ENCODE measurements at regions not wholly inside any gene's neighbourhood (a gene's known extent, or its start where the extent isn't known, plus 50 kb on each side); places are given as distances from the start of the nearest gene placed in this dataset.

- Histone ChIP-seq H3K27ac (no peak overlapping the region), H3K4me1 (no peaks in the 10 kb centered on the region), H3K36me3 (no peaks in the 10 kb centered on the region), H3K27me3 (no peaks in the 10 kb centered on the region), H3K9me3 (no peaks in the 10 kb centered on the region), H3K4me3 (no peak overlapping the region)
- TF ChIP-seq POLR2A (IDR thresholded peaks at IDR 0.05): no peak
- intact Hi-C loops (cut with DNase I): no loop called here
- no peak for DNase-seq
- 89 to 94% methylated on average over 1 of the region's 1 CpG for WGBS, 2 donors
Measured at GRCh38 chr10:36475746-36476145, 649.7 kb upstream of the ANKRD30A start.

GRCh38 chr10:36474456-36474855 is 650.9 kb upstream of the ANKRD30A start:
- Histone ChIP-seq H3K9me3 (no peaks in the 10 kb centered on the region), H3K4me1 (no peaks in the 10 kb centered on the region), H3K27ac (no peak overlapping the region), H3K27me3 (no peaks in the 10 kb centered on the region), H3K4me3 (no peak overlapping the region), H3K36me3 (no peaks in the 10 kb centered on the region)
- DNase-seq: no peak
- intact Hi-C loops (cut with DNase I): no loop called here
- TF ChIP-seq EP300 (IDR thresholded peaks at IDR 0.05) (no peak), CTCF (IDR thresholded peaks at IDR 0.05) (no peak), POLR2A (IDR thresholded peaks at IDR 0.05) (no peak), POLR2AphosphoS5 (IDR thresholded peaks at IDR 0.05) (no peak)
- 72 to 89% methylated on average over 2 of the region's 2 CpGs for WGBS, 2 donors

GRCh38 chr10:36473122-36473521 is 652.3 kb upstream of the ANKRD30A start:
- Histone ChIP-seq H3K4me1 (no peaks in the 10 kb centered on the region), H3K27ac (no peak overlapping the region), H3K27me3 (no peaks in the 10 kb centered on the region), H3K36me3 (no peaks in the 10 kb centered on the region), H3K9me3 (no peaks in the 10 kb centered on the region), H3K4me3 (no peak overlapping the region)
- WGBS, 2 donors: 74 to 97% methylated on average over 4 of the region's 4 CpGs
- no peak for DNase-seq
- intact Hi-C loops (cut with DNase I): no loop called here
- TF ChIP-seq EP300 (IDR thresholded peaks at IDR 0.05) (no peak), CTCF (IDR thresholded peaks at IDR 0.05) (no peak), POLR2A (IDR thresholded peaks at IDR 0.05) (no peak), POLR2AphosphoS5 (IDR thresholded peaks at IDR 0.05) (no peak)

GRCh38 chr10:36469585-36469984 is 655.8 kb upstream of the ANKRD30A start:
- H3K9me3 ChIP-seq: peaks cover 0 to 4% (median 0%) of the 10 kb centered on the region in 4 donors
- intact Hi-C loops (cut with DNase I): no loop called here

GRCh38 chr10:36468620-36469019 is 656.8 kb upstream of the ANKRD30A start:
- TF ChIP-seq EP300 (IDR thresholded peaks at IDR 0.05): no peak
- no peak for TF ChIP-seq POLR2A (IDR thresholded peaks at IDR 0.05)
- TF ChIP-seq POLR2AphosphoS5 (IDR thresholded peaks at IDR 0.05): no peak
- no peak for TF ChIP-seq CTCF (IDR thresholded peaks at IDR 0.05)
- no peak for DNase-seq
- intact Hi-C loops (cut with DNase I): no loop called here
- no peaks in the 10 kb centered on the region for H3K27me3 ChIP-seq
- H3K27ac ChIP-seq: no peak overlapping the region
- 86 to 91% methylated on average over 3 of the region's 3 CpGs for WGBS, 2 donors
- no peaks in the 10 kb centered on the region for H3K4me1 ChIP-seq
- peaks cover 0 to 4% (median 0%) of the 10 kb centered on the region in 4 donors for H3K9me3 ChIP-seq
- no peak overlapping the region for H3K4me3 ChIP-seq
- no peaks in the 10 kb centered on the region for H3K36me3 ChIP-seq

More at GRCh38 chr10:36469585-36469984, 655.8 kb upstream of the ANKRD30A start:
- no peak for TF ChIP-seq POLR2A (IDR thresholded peaks at IDR 0.05)
- 94% methylated on average over 2 of the region's 2 CpGs for WGBS, 2 donors
- no peak overlapping the region for H3K27ac ChIP-seq
- no peak for DNase-seq
- H3K4me3 ChIP-seq: no peak overlapping the region
- H3K36me3 ChIP-seq: no peaks in the 10 kb centered on the region
- no peaks in the 10 kb centered on the region for H3K4me1 ChIP-seq
- H3K27me3 ChIP-seq: no peaks in the 10 kb centered on the region

GRCh38 chr10:36465604-36466379 is 659.6 kb upstream of the ANKRD30A start:
- 79 to 90% methylated on average over 3 of the region's 3 CpGs for WGBS, 2 donors
- no peak for TF ChIP-seq CTCF (IDR thresholded peaks at IDR 0.05)
- TF ChIP-seq POLR2A (IDR thresholded peaks at IDR 0.05): no peak
- TF ChIP-seq POLR2AphosphoS5 (IDR thresholded peaks at IDR 0.05): no peak
- no peak for TF ChIP-seq EP300 (IDR thresholded peaks at IDR 0.05)
- H3K4me1 ChIP-seq: no peaks in the 10 kb centered on the region
- no peaks in the 10 kb centered on the region for H3K27me3 ChIP-seq
- H3K36me3 ChIP-seq: no peaks in the 10 kb centered on the region
- no peak overlapping the region for H3K27ac ChIP-seq
- peaks cover 0 to 4% (median 0%) of the 10 kb centered on the region in 4 donors for H3K9me3 ChIP-seq
- intact Hi-C loops (cut with DNase I): no loop called here
- H3K4me3 ChIP-seq: no peak overlapping the region
- DNase-seq: no peak
